Spleen (tissue), 11 donors: ENCODE measurements at regions not wholly inside any gene's neighbourhood (a gene's known extent, or its start where the extent isn't known, plus 50 kb on each side); places are given as distances from the start of the nearest gene placed in this dataset.
A peak's percentile ranks its signal among the peaks of the same experiment; 100 is the strongest.

Experiments
- DNase-seq: peaks from one replicate; pipeline ENCODE4 v3.0.0-alpha.2; 2020
- H3K27ac ChIP-seq, 8 donors: fragments of 200-600 bp; sonication (generic) in 7 of 8; 1 replicate in 4 of 8; 2 replicates in 4 of 8; pipeline versions ENCODE4 v1.5.0 to v1.8.0; 2016 to 2021; ENCODE audit warnings: inconsistent platforms in 4 of 8, mild to moderate bottlenecking in 4 of 8, moderate library complexity in 1 of 8
- H3K27me3 ChIP-seq, 7 donors: fragments of 200-600 bp; sonication (generic) in 6 of 7; replicated peaks in 1 of 7; 1 replicate in 4 of 7; 2 replicates in 3 of 7; pipeline versions ENCODE4 v1.5.0 to v1.8.0; 2016 to 2021; ENCODE audit warnings: inconsistent platforms in 3 of 7, mild to moderate bottlenecking in 1 of 7
- H3K36me3 ChIP-seq, 6 donors: fragments of 200-600 bp; sonication (generic) in 5 of 6; 1 replicate in 4 of 6; 2 replicates in 2 of 6; pipeline versions ENCODE4 v1.5.0 to v1.8.0; 2016 to 2021; ENCODE audit warnings: inconsistent platforms in 2 of 6
- H3K4me1 ChIP-seq, 6 donors: fragments of 200-600 bp; sonication (generic) in 5 of 6; 1 replicate in 3 of 6; 2 replicates in 3 of 6; pipeline versions ENCODE4 v1.5.0 to v1.8.0; 2016 to 2021; ENCODE audit warnings: inconsistent platforms in 3 of 6
- H3K4me3 ChIP-seq, 8 donors: fragments of 200-600 bp; sonication (generic) in 7 of 8; 1 replicate in 4 of 8; 2 replicates in 4 of 8; pipeline versions ENCODE4 v1.5.0 to v1.8.0; 2016 to 2021; ENCODE audit warnings: inconsistent platforms in 4 of 8, mild to moderate bottlenecking in 4 of 8, moderate library complexity in 2 of 8
- H3K9me3 ChIP-seq, 8 donors: fragments of 200-600 bp; sonication (generic) in 7 of 8; 1 replicate in 4 of 8; 2 replicates in 4 of 8; pipeline versions ENCODE4 v1.5.0 to v1.8.0; 2016 to 2021; ENCODE audit warnings: inconsistent platforms in 4 of 8
- POLR2A ChIP-seq, 3 donors: fragments of 450-650 bp; IDR thresholded peaks; one replicate each; pipeline ENCODE4 v1.5.1; 2017; ENCODE audit warnings: antibody characterized with exemption in 3 of 3, mild to moderate bottlenecking in 1 of 3
- POLR2AphosphoS5 ChIP-seq, 3 donors: sonication (generic); formaldehyde crosslinking; IDR thresholded peaks; one replicate each; pipeline ENCODE4 v1.5.1; 2017; ENCODE audit warnings: antibody characterized with exemption in 3 of 3
- WGBS, 5 donors: extraction: QIAGEN DNeasy Blood & Tissue Kit in 3 of 5; methylation state at CpG; one replicate each; pipeline versions ENCODE4 v1.1.5 to v1.1.7; 2013 to 2018; 5-methylcytosine and 5-hydroxymethylcytosine counted together
- intact Hi-C: fragments of 100-400 bp; cut with DNase I; formaldehyde crosslinking; loops from one replicate; pipeline ENCODE4 v1.15.0; 2023; ENCODE audit warnings: low total_unique reads
- TF ChIP-seq, protein P1 (sequence below), 11 experiments: fragments of 200-600 bp in 7 of 11; fragments of 450-650 bp in 4 of 11; sonication (generic) in 4 of 11; IDR thresholded peaks in 8 of 11; conservative IDR thresholded peaks in 3 of 11; 1 replicate in 7 of 11; 2 replicates in 4 of 11; pipeline versions ENCODE4 v1.4.0 to v1.8.0; 2016 to 2021; ENCODE audit warnings: antibody characterized with exemption in 11 of 11, inconsistent platforms in 4 of 11, mild to moderate bottlenecking in 1 of 11
- donor health status: healthy with polysubstance abuse.
- donor health status: DM: no; HTN: no; CAD: no; lungs with moderate emphysema.
- donor health status: DM: no; HTN: no; CAD: no.
- donor health status: Bipolar disorder and iron deficiency.
- donor health status: healthy.
- donor health status: DM: no; HTN: no; CAD: no.
- donor health status: DM: yes; HTN: yes; CAD: no.

DNA sequence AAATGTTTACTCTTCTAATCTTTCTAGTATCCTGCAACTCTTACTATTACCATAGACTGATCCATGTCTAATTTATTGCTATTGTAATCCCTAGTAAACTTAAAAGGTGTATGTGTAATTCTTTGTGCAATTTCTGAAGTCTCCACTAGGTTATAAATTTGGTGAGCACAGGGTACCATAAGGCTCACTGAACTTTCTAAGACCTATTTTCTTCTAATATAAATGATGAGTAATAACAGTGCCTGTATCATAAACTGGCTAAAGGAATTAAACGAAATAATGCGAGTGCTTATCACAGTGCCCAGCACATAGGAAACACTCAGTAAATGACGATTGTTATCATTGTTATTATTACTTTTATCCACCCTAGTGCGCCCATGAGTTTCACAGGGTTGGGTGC, 119.1 kb downstream of the KLF12 start:
- WGBS, 5 donors: 92 to 97% (median 95%) methylated on average over 4 of the region's 4 CpGs
- Histone ChIP-seq H3K27me3 (no peaks in the 10 kb centered on the region), H3K9me3 (no peaks in the 10 kb centered on the region), H3K27ac (no peak overlapping the region), H3K4me1 (peaks cover 0 to 17% (median 0%) of the 10 kb centered on the region in 6 donors), H3K4me3 (no peak overlapping the region), H3K36me3 (no peaks in the 10 kb centered on the region)
- DNase-seq: no peak
- no peak for TF ChIP-seq POLR2A (IDR thresholded peaks at IDR 0.05)
- TF ChIP-seq, protein P1, sequence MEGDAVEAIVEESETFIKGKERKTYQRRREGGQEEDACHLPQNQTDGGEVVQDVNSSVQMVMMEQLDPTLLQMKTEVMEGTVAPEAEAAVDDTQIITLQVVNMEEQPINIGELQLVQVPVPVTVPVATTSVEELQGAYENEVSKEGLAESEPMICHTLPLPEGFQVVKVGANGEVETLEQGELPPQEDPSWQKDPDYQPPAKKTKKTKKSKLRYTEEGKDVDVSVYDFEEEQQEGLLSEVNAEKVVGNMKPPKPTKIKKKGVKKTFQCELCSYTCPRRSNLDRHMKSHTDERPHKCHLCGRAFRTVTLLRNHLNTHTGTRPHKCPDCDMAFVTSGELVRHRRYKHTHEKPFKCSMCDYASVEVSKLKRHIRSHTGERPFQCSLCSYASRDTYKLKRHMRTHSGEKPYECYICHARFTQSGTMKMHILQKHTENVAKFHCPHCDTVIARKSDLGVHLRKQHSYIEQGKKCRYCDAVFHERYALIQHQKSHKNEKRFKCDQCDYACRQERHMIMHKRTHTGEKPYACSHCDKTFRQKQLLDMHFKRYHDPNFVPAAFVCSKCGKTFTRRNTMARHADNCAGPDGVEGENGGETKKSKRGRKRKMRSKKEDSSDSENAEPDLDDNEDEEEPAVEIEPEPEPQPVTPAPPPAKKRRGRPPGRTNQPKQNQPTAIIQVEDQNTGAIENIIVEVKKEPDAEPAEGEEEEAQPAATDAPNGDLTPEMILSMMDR (IDR thresholded peaks at IDR 0.05 in 8 of 11, conservative IDR thresholded peaks at IDR 0.05 in 3 of 11): peak in 2 of 11 experiments; percentile 18 to 23
- TF ChIP-seq POLR2AphosphoS5 (IDR thresholded peaks at IDR 0.05): no peak
- intact Hi-C loops: no loop called here

DNA sequence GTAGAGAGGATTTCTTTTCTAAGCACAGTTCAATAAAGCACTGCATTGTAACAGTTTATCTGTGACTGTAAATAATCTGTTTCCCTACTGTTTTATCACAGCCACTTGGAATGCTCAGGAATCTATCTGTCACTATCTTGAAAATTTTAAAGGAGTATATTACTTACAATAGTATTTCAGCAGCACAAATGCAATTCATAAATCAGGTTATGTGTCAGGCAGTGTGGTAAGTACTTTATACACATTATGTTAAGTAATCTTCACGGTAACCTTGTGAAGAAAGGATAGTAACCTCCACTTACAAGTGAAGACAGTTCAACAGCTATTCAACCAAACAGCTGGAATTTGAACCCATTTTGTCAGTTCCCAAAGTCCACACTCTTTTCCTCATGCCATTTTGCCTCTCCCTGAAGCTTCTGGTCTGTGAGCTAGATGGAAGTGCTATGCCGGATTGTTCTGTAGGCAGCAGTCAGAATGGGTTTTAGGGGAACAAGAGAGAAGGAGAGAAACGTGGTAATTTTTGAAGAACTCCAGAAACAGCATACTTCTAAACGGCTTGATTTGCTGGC, 125.0 kb downstream of the KLF12 start:
- no peak overlapping the region for H3K4me3 ChIP-seq
- no peaks in the 10 kb centered on the region for H3K9me3 ChIP-seq
- intact Hi-C loops: no loop called here
- no peak overlapping the region for H3K27ac ChIP-seq
- H3K27me3 ChIP-seq: no peaks in the 10 kb centered on the region
- H3K4me1 ChIP-seq: peaks cover 0 to 13% (median 0%) of the 10 kb centered on the region in 6 donors
- no peak for DNase-seq
- TF ChIP-seq POLR2AphosphoS5 (IDR thresholded peaks at IDR 0.05) (no peak), POLR2A (IDR thresholded peaks at IDR 0.05) (no peak)
- TF ChIP-seq, protein P1 (IDR thresholded peaks at IDR 0.05 in 8 of 11, conservative IDR thresholded peaks at IDR 0.05 in 3 of 11): no peak
- H3K36me3 ChIP-seq: peaks cover 0 to 5% (median 0%) of the 10 kb centered on the region in 6 donors
- WGBS, 5 donors: 85 to 95% (median 89%) methylated on average over 4 of the region's 4 CpGs

DNA sequence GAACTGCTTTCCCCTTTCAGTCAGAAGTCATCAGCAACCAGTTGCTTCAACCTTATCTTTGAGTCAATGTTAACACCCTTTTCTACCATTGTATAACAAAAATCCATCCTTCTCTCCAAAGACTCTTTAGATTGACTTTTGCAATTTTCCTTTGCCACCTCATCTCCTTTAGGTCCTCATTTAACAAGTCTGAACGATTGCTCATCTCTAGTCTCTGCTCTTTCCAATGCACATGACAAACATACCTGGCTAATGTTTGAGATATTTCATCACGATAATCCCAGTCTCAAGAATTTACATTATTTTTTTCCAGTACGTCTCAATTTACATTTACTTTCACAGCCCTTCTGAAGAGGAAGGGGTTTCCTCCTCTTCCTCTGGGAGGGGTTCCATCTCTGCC, 127.5 kb downstream of the KLF12 start:
- H3K4me1 ChIP-seq: peaks cover 0 to 13% (median 0%) of the 10 kb centered on the region in 6 donors
- DNase-seq: no peak
- TF ChIP-seq, protein P1 (IDR thresholded peaks at IDR 0.05 in 8 of 11, conservative IDR thresholded peaks at IDR 0.05 in 3 of 11): no peak
- TF ChIP-seq POLR2A (IDR thresholded peaks at IDR 0.05) (no peak), POLR2AphosphoS5 (IDR thresholded peaks at IDR 0.05) (no peak)
- no peak overlapping the region for H3K27ac ChIP-seq
- intact Hi-C loops: no loop called here
- H3K27me3 ChIP-seq: no peaks in the 10 kb centered on the region
- H3K4me3 ChIP-seq: no peak overlapping the region
- whole genome bisulfite sequencing, 5 donors: 80 to 97% (median 93%) methylated on average over 3 of the region's 3 CpGs
- H3K9me3 ChIP-seq: no peaks in the 10 kb centered on the region
- H3K36me3 ChIP-seq: peaks cover 0 to 5% (median 0%) of the 10 kb centered on the region in 6 donors

DNA sequence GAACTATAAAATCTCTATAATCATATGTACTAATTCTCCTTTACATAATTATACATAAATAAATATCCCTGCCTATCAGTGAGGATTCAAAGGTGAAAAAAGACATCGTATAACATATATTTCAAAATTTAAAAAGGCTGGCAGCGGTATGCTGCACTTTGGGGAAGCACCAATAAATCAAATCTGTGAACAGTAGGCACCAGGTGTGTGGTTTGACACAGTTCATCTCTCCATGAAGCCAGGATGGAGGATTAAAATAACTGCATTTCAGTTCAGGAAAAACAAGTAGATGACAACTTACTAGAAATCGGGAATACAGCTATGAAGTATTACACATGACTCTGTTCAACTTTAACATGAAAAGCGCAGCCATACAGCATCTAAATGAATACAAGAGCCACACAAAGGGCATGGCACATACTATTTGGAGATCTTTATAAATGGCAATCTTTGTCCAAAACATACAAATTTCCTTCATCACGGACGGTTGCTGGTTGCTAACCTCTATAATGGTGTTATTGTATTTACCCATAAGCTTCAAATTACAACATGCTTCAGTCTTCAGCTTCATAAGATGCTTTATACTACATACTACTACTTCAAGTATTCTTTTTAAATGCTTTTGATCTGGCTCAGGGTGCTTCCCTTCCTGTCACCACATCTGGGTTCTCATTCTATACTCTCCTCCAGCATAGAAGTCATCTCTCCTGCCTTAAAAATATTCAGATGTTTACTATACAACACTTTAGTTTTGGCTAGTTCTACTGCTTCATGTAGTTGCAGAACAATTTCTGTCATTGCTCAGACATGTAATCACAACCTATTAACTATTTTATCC, 128.7 kb downstream of the KLF12 start:
- DNase-seq: no peak
- intact Hi-C loops: no loop called here
- 89 to 94% (median 91%) methylated on average over 6 of the region's 6 CpGs for WGBS, 5 donors

More for the DNA sequence above, 128.7 kb downstream of the KLF12 start:
- H3K27me3 ChIP-seq: no peaks in the 10 kb centered on the region
- TF ChIP-seq, protein P1 (IDR thresholded peaks at IDR 0.05 in 8 of 11, conservative IDR thresholded peaks at IDR 0.05 in 3 of 11): no peak
- TF ChIP-seq POLR2A (IDR thresholded peaks at IDR 0.05) (no peak), POLR2AphosphoS5 (IDR thresholded peaks at IDR 0.05) (no peak)
- H3K36me3 ChIP-seq: peaks cover 0 to 5% (median 0%) of the 10 kb centered on the region in 6 donors
- peaks cover 0 to 13% (median 0%) of the 10 kb centered on the region in 6 donors for H3K4me1 ChIP-seq
- H3K9me3 ChIP-seq: no peaks in the 10 kb centered on the region
- no peak overlapping the region for H3K4me3 ChIP-seq
- H3K27ac ChIP-seq: no peak overlapping the region
